ENCODE measurements at regions not wholly inside any gene's neighbourhood (a gene's known extent, or its start where the extent isn't known, plus 50 kb on each side); places are given as distances from the start of the nearest gene placed in this dataset.
A peak's percentile ranks its signal among the peaks of the same experiment; 100 is the strongest.

GRCh38 chr18:32550963-32551362 is 80.3 kb upstream of the GAREM1 start:
- Histone ChIP-seq H3K36me3 (ENCODE audit: control insufficient read depth, insufficient read depth, low read length) (no peaks in the 10 kb centered on the region), H3K27ac (ENCODE audit: low read length) (no peak overlapping the region), H3K9me3 (ENCODE audit: control insufficient read depth, insufficient read depth, low read length) (no peaks in the 10 kb centered on the region), H3K4me1 (ENCODE audit: control insufficient read depth, insufficient read depth, low read length) (no peaks in the 10 kb centered on the region), H3K27me3 (ENCODE audit: control insufficient read depth, insufficient read depth, low read length) (no peaks in the 10 kb centered on the region), H3K4me3 (ENCODE audit: low read length) (no peak overlapping the region)
- ATAC-seq, result no peak
- Mint-ChIP-seq H3K36me3 (no peaks in the 10 kb centered on the region), H3K4me1 (no peaks in the 10 kb centered on the region), H3K4me3 (no peak overlapping the region), H3K27me3 (ENCODE audit: low read depth in 2 of 2) (peaks cover 5 to 22% of the 10 kb centered on the region in 2 donors), H3K27ac (no peak overlapping the region), H3K9me3 (no peaks in the 10 kb centered on the region)
- intact Hi-C loops (cut with micrococcal nuclease), result no loop called here
- no peak for DNase-seq
- no peak for TF ChIP-seq CTCF (IDR thresholded peaks at IDR 0.05)
- 39% methylated on average over 4 of the region's 4 CpGs for WGBS (ENCODE audit: insufficient coverage)

GRCh38 chr18:32549248-32550110 is 78.8 kb upstream of the GAREM1 start:
- Mint-ChIP-seq H3K4me1 (no peaks in the 10 kb centered on the region), H3K36me3 (no peaks in the 10 kb centered on the region), H3K27ac (no peak overlapping the region), H3K27me3 (ENCODE audit: low read depth in 2 of 2) (peaks cover 5 to 22% of the 10 kb centered on the region in 2 donors), H3K4me3 (no peak overlapping the region), H3K9me3 (no peaks in the 10 kb centered on the region)
- H3K36me3 ChIP-seq (ENCODE audit: control insufficient read depth, insufficient read depth, low read length), result no peaks in the 10 kb centered on the region
- H3K27ac ChIP-seq (ENCODE audit: low read length), result no peak overlapping the region
- H3K4me1 ChIP-seq (ENCODE audit: control insufficient read depth, insufficient read depth, low read length), result no peaks in the 10 kb centered on the region
- no peaks in the 10 kb centered on the region for H3K27me3 ChIP-seq (ENCODE audit: control insufficient read depth, insufficient read depth, low read length)
- TF ChIP-seq CTCF (IDR thresholded peaks at IDR 0.05), result peak; percentile 34
- ATAC-seq (peak in 2 of 3 donors; percentile 40 to 71), DNase-seq (peak in 1 of 2 donors; percentile 68)
- intact Hi-C loops (cut with micrococcal nuclease), result no loop called here
- WGBS (ENCODE audit: insufficient coverage), result 22% methylated on average over 4 of the region's 5 CpGs
- no peaks in the 10 kb centered on the region for H3K9me3 ChIP-seq (ENCODE audit: control insufficient read depth, insufficient read depth, low read length)
- no peak overlapping the region for H3K4me3 ChIP-seq (ENCODE audit: low read length)

- no peaks in the 10 kb centered on the region for H3K27me3 ChIP-seq (ENCODE audit: control insufficient read depth, insufficient read depth, low read length)
- intact Hi-C loops (cut with micrococcal nuclease), result no loop called here
Observed at GRCh38 chr18:32548688-32549087, 78.0 kb upstream of the GAREM1 start.

More at GRCh38 chr18:32548688-32549087, 78.0 kb upstream of the GAREM1 start:
- WGBS (ENCODE audit: insufficient coverage), result 65% methylated on average over 3 of the region's 3 CpGs
- Mint-ChIP-seq H3K4me1 (no peaks in the 10 kb centered on the region), H3K9me3 (no peaks in the 10 kb centered on the region), H3K27ac (no peak overlapping the region), H3K36me3 (no peaks in the 10 kb centered on the region), H3K4me3 (no peak overlapping the region), H3K27me3 (ENCODE audit: low read depth in 2 of 2) (peaks cover 5 to 20% of the 10 kb centered on the region in 2 donors)
- no peaks in the 10 kb centered on the region for H3K4me1 ChIP-seq (ENCODE audit: control insufficient read depth, insufficient read depth, low read length)
- no peak for TF ChIP-seq CTCF (IDR thresholded peaks at IDR 0.05)
- H3K4me3 ChIP-seq (ENCODE audit: low read length), result no peak overlapping the region
- no peaks in the 10 kb centered on the region for H3K9me3 ChIP-seq (ENCODE audit: control insufficient read depth, insufficient read depth, low read length)
- H3K27ac ChIP-seq (ENCODE audit: low read length), result no peak overlapping the region
- no peaks in the 10 kb centered on the region for H3K36me3 ChIP-seq (ENCODE audit: control insufficient read depth, insufficient read depth, low read length)
- DNase-seq (no peak), ATAC-seq (no peak)

All from natural killer cell (primary cell).